HCT116 (cell line): ENCODE measurements at regions not wholly inside any gene's neighbourhood (a gene's known extent, or its start where the extent isn't known, plus 50 kb on each side); places are given as distances from the start of the nearest gene placed in this dataset.

Experiments
- ATAC-seq: fragments of 200-7000 bp; cut with Tn5 transposase; 2 replicates; pipeline ENCODE4 v1.9.1; 2020; ENCODE audit warnings: mild to moderate bottlenecking, moderate library complexity
- BruUV-seq: library from RNA; stranded (reverse); fragments of 400-500 nt; replicated peaks from 2 replicates; lab custom pipeline; 2021; lab: Mats Ljungman, UMichigan
- CTCF ChIA-PET: fragments of 300-600 bp; sonication (Branson Sonifier 250); formaldehyde crosslinking; loops from one replicate; lab custom pipeline; 2021; ENCODE audit warnings: antibody characterized with exemption; lab: Charles Lee
- POLR2A ChIA-PET: fragments of 300-600, 350-600 bp; sonication (Branson Sonifier 250); formaldehyde crosslinking; loops from one replicate; lab custom pipeline; 2021; ENCODE audit warnings: antibody characterized with exemption; lab: Charles Lee
- RAD21 ChIA-PET, 2 experiments: fragments of 300-600 bp; sonication (Branson Sonifier 250); formaldehyde crosslinking; loops; one replicate each; lab custom pipeline; 2023; ENCODE audit warnings: low total read pairs in 2 of 2; ENCODE audit not compliant: uncharacterized antibody in 2 of 2, unreplicated experiment in 2 of 2, low non-redundant PET in 1 of 2; lab: Charles Lee
- DNase-seq: peaks from one replicate; pipeline ENCODE4 v3.0.0-alpha.2; 2010; ENCODE audit warnings: low read depth, low spot score
- H2AFZ ChIP-seq: fragments of 200-600 bp; shearing (Covaris generic), sonication (generic); 2 replicates; pipeline ENCODE4 v1.6.1; 2017; ENCODE audit warnings: low read depth, mixed run types, mixed read lengths, antibody characterized with exemption, low read length; ENCODE audit not compliant: poor library complexity, severe bottlenecking
- H3K27ac ChIP-seq: 2 replicates; pipeline ENCODE4 v1.5.1; 2012; ENCODE audit warnings: low read depth, low read length
- H3K27me3 ChIP-seq: fragments of 200-600 bp; sonication (generic); 2 replicates; pipeline ENCODE4 v1.6.1; 2016; ENCODE audit warnings: mixed run types, low read length, mixed read lengths; ENCODE audit not compliant: insufficient read depth
- H3K36me3 ChIP-seq, 2 experiments: fragments of 200-500 bp in 1 of 2; fragments of 200-600 bp in 1 of 2; sonication (Bioruptor generic) in 1 of 2; sonication (generic) in 1 of 2; 2 replicates each; pipeline versions ENCODE4 v1.5.1 to v1.6.1; 2014 to 2016; ENCODE audit warnings: low read length in 2 of 2, inconsistent platforms in 1 of 2, mixed read lengths in 1 of 2, mixed run types in 1 of 2; ENCODE audit not compliant: insufficient read depth in 2 of 2, control insufficient read depth in 1 of 2
- H3K4me1 ChIP-seq, 2 experiments: fragments of 200-600 bp in 1 of 2; sonication (generic) in 1 of 2; 2 replicates each; pipeline versions ENCODE4 v1.5.1 to v1.6.1; 2012 to 2017; ENCODE audit warnings: low read length in 2 of 2, inconsistent platforms in 1 of 2, mild to moderate bottlenecking in 1 of 2, mixed read lengths in 1 of 2, mixed run types in 1 of 2, moderate library complexity in 1 of 2; ENCODE audit not compliant: insufficient read depth in 2 of 2, control insufficient read depth in 1 of 2
- H3K4me2 ChIP-seq: fragments of 200-600 bp; sonication (generic); 2 replicates; pipeline ENCODE4 v1.6.1; 2017; ENCODE audit warnings: mixed run types, low read length, mixed read lengths
- H3K4me3 ChIP-seq, 2 experiments: fragments of 200-600 bp in 1 of 2; sonication (generic) in 1 of 2; replicated peaks in 1 of 2; 2 replicates each; pipeline ENCODE4 v1.5.1; 2011 to 2016; ENCODE audit warnings: low read length in 2 of 2, control low read depth in 1 of 2, low read depth in 1 of 2, mild to moderate bottlenecking in 1 of 2, mixed read lengths in 1 of 2, mixed run types in 1 of 2
- H3K79me2 ChIP-seq: fragments of 200-600 bp; sonication (generic); 2 replicates; pipeline ENCODE4 v1.6.1; 2017; ENCODE audit warnings: mild to moderate bottlenecking, mixed run types, low read length, moderate library complexity, mixed read lengths; ENCODE audit not compliant: insufficient read depth
- H3K9ac ChIP-seq: fragments of 200-600 bp; sonication (generic); 2 replicates; pipeline ENCODE4 v1.6.1; 2016; ENCODE audit warnings: low read length, mixed read lengths
- H3K9me2 ChIP-seq: fragments of 200-600 bp; sonication (generic), shearing (Covaris generic); 2 replicates; pipeline ENCODE4 v1.6.1; 2017; ENCODE audit warnings: mixed run types, mild to moderate bottlenecking, moderate library complexity; ENCODE audit not compliant: insufficient read depth
- H3K9me3 ChIP-seq, 2 experiments: fragments of 200-500 bp in 1 of 2; fragments of 200-600 bp in 1 of 2; sonication (Bioruptor generic) in 1 of 2; sonication (generic) in 1 of 2; 2 replicates each; pipeline ENCODE4 v1.6.1; 2014 to 2017; ENCODE audit warnings: low read length in 2 of 2, mixed read lengths in 2 of 2, inconsistent platforms in 1 of 2, low read depth in 1 of 2, mild to moderate bottlenecking in 1 of 2, mixed run types in 1 of 2, moderate library complexity in 1 of 2; ENCODE audit not compliant: control insufficient read depth in 1 of 2, insufficient read depth in 1 of 2
- H4K20me1 ChIP-seq: fragments of 200-600 bp; sonication (generic), shearing (Covaris generic); 2 replicates; pipeline ENCODE4 v1.6.1; 2017; ENCODE audit warnings: mixed run types, mild to moderate bottlenecking, moderate library complexity; ENCODE audit not compliant: insufficient read depth
- CEBPB ChIP-seq: IDR thresholded peaks from 2 replicates; pipeline ENCODE4 v1.6.1; 2012; ENCODE audit warnings: low read depth
- ELF1 ChIP-seq: IDR thresholded peaks from 2 replicates; pipeline ENCODE4 v1.6.1; 2012; ENCODE audit warnings: low read depth, borderline replicate concordance
- EZH2 ChIP-seq: fragments of 200-600 bp; sonication (generic); IDR thresholded peaks from 2 replicates; pipeline ENCODE4 v1.6.1; 2017; ENCODE audit warnings: antibody characterized with exemption, mixed run types
- FOSL1 ChIP-seq: IDR thresholded peaks from 2 replicates; pipeline ENCODE4 v1.6.1; 2012; ENCODE audit warnings: low read depth
- JUND ChIP-seq: IDR thresholded peaks from 2 replicates; pipeline ENCODE4 v1.6.1; 2012
- POLR2AphosphoS5 ChIP-seq: IDR thresholded peaks from 2 replicates; pipeline ENCODE4 v1.6.1; 2011; ENCODE audit warnings: mild to moderate bottlenecking, low read depth, low read length, moderate library complexity
- RAD21 ChIP-seq: IDR thresholded peaks from 2 replicates; pipeline ENCODE4 v1.6.1; 2012; ENCODE audit warnings: low read depth, mild to moderate bottlenecking
- REST ChIP-seq: IDR thresholded peaks from 2 replicates; pipeline ENCODE4 v1.6.1; 2012; ENCODE audit warnings: low read depth
- SP1 ChIP-seq: IDR thresholded peaks from 2 replicates; pipeline ENCODE4 v1.6.1; 2012; ENCODE audit warnings: low read depth
- SRF ChIP-seq: IDR thresholded peaks from 2 replicates; pipeline ENCODE4 v1.6.1; 2012; ENCODE audit warnings: low read depth
- TCF7L2 ChIP-seq: IDR thresholded peaks from 2 replicates; pipeline ENCODE4 v1.7.0; 2011; ENCODE audit warnings: borderline replicate concordance, inconsistent platforms; ENCODE audit not compliant: insufficient read depth, insufficient read length; ENCODE audit errors: extremely low read depth
- YY1 ChIP-seq: IDR thresholded peaks from 2 replicates; pipeline ENCODE4 v1.6.1; 2011; ENCODE audit warnings: low read length, low read depth, moderate library complexity, mild to moderate bottlenecking; ENCODE audit not compliant: insufficient replicate concordance; ENCODE audit errors: extremely low read depth
- ZFX ChIP-seq: fragments of 450-650 bp; IDR thresholded peaks from 2 replicates; pipeline ENCODE4 v1.6.1; 2017
- intact Hi-C: fragments of 100-400 bp; cut with micrococcal nuclease; formaldehyde crosslinking; loops from 2 replicates; pipeline ENCODE4 v1.10.0; 2022
- TF ChIP-seq, protein P1 (sequence below): IDR thresholded peaks from 2 replicates; pipeline ENCODE4 v1.6.1; 2011; ENCODE audit warnings: mild to moderate bottlenecking, low read length, moderate library complexity; ENCODE audit not compliant: insufficient replicate concordance; ENCODE audit errors: extremely low read depth
- TF ChIP-seq, protein P2 (sequence below): IDR thresholded peaks from 2 replicates; pipeline ENCODE4 v1.6.1; 2012

DNA sequence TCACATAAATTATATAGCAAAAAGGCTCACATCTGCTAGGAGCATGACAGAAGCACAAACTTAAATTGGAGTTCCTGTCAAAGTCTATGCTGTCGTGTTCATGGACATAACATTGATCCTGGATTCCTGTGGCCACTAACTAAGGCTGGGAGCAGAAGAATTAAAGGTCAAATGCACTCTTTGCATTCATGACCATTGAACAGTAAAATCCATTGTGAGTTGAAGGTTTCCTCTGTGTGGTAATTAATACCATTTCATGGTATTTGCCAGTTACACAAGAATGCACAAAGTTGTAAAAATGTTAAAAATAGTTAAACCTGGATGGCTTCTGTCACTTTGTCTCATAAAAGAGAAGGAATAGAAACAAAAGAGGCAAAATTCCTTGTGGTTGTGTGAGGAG is 242.6 kb downstream of the NPR3 start:
- ATAC-seq, result no peak
- H2AFZ ChIP-seq, result no peak overlapping the region
- H3K4me3 ChIP-seq, result no peak overlapping the region
- BruUV-seq, result no TSS peak
- ChIA-PET CTCF (no interaction called here), RAD21 (no interaction called here), POLR2A (no interaction called here)
- no peaks in the 10 kb centered on the region for H3K9me2 ChIP-seq
- no peak overlapping the region for H3K9ac ChIP-seq
- intact Hi-C loops, result no loop called here
- H3K36me3 ChIP-seq, result no peaks in the 10 kb centered on the region
- H3K27ac ChIP-seq, result no peak overlapping the region
- H4K20me1 ChIP-seq, result no peaks in the 10 kb centered on the region
- H3K79me2 ChIP-seq, result no peaks in the 10 kb centered on the region
- peaks cover 0 to 3% of the 10 kb centered on the region in 2 experiments; a peak in 1 of 4 replicates for H3K4me1 ChIP-seq
- TF ChIP-seq RAD21 (no peak), JUND (no peak), ELF1 (no peak), YY1 (no peak), SRF (no peak), SP1 (no peak)
- H3K9me3 ChIP-seq, result no peaks in the 10 kb centered on the region
- DNase-seq, result no peak
- no peaks in the 10 kb centered on the region for H3K27me3 ChIP-seq
- no peak overlapping the region for H3K4me2 ChIP-seq

DNA sequence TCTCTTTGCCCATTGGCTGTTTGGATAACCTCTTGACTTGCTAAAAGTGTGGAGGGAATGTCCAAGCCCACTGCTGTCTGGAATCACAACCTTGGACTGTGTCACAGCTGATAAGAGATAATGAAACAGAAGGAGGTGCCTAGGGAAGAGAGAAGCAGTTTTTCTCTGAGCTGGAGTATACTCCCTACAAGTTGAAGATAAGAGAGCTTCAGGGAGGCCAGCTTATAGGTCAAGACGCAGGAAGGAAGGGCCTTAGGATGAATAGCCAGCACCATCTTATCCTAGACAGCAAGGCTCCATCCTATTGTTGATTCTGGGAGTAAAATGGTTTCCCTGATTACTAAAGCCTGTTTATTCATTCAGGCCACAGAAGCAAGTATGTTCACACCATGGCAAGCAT is 244.7 kb downstream of the NPR3 start:
- ChIA-PET RAD21 (no interaction called here), POLR2A (no interaction called here), CTCF (no interaction called here)
- Histone ChIP-seq H3K79me2 (no peaks in the 10 kb centered on the region), H3K4me2 (no peak overlapping the region), H3K9me2 (no peaks in the 10 kb centered on the region), H4K20me1 (no peaks in the 10 kb centered on the region), H2AFZ (no peak overlapping the region), H3K9ac (no peak overlapping the region), H3K9me3 (no peaks in the 10 kb centered on the region), H3K4me1 (no peaks in the 10 kb centered on the region), H3K4me3 (no peak overlapping the region), H3K27me3 (no peaks in the 10 kb centered on the region), H3K27ac (no peak overlapping the region), H3K36me3 (no peaks in the 10 kb centered on the region)
- intact Hi-C loops, result no loop called here
- ATAC-seq (no peak), DNase-seq (no peak)
- no TSS peak for BruUV-seq
- TF ChIP-seq JUND (no peak), YY1 (no peak), POLR2AphosphoS5 (no peak), RAD21 (no peak), CEBPB (no peak), REST (no peak), EZH2 (no peak), TCF7L2 (no peak), ELF1 (no peak), FOSL1 (no peak), SRF (no peak), ZFX (no peak)
- TF ChIP-seq, protein P1, sequence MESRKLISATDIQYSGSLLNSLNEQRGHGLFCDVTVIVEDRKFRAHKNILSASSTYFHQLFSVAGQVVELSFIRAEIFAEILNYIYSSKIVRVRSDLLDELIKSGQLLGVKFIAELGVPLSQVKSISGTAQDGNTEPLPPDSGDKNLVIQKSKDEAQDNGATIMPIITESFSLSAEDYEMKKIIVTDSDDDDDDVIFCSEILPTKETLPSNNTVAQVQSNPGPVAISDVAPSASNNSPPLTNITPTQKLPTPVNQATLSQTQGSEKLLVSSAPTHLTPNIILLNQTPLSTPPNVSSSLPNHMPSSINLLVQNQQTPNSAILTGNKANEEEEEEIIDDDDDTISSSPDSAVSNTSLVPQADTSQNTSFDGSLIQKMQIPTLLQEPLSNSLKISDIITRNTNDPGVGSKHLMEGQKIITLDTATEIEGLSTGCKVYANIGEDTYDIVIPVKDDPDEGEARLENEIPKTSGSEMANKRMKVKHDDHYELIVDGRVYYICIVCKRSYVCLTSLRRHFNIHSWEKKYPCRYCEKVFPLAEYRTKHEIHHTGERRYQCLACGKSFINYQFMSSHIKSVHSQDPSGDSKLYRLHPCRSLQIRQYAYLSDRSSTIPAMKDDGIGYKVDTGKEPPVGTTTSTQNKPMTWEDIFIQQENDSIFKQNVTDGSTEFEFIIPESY, result no peak
- TF ChIP-seq, protein P2, sequence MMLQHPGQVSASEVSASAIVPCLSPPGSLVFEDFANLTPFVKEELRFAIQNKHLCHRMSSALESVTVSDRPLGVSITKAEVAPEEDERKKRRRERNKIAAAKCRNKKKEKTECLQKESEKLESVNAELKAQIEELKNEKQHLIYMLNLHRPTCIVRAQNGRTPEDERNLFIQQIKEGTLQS, result no peak
